ENCODE measurements at regions not wholly inside any gene's neighbourhood (a gene's known extent, or its start where the extent isn't known, plus 50 kb on each side); places are given as distances from the start of the nearest gene placed in this dataset.

GRCh38 chr10:76729841-76730487 is 907.6 kb downstream of the KCNMA1 start:
- TF ChIP-seq, protein P1, sequence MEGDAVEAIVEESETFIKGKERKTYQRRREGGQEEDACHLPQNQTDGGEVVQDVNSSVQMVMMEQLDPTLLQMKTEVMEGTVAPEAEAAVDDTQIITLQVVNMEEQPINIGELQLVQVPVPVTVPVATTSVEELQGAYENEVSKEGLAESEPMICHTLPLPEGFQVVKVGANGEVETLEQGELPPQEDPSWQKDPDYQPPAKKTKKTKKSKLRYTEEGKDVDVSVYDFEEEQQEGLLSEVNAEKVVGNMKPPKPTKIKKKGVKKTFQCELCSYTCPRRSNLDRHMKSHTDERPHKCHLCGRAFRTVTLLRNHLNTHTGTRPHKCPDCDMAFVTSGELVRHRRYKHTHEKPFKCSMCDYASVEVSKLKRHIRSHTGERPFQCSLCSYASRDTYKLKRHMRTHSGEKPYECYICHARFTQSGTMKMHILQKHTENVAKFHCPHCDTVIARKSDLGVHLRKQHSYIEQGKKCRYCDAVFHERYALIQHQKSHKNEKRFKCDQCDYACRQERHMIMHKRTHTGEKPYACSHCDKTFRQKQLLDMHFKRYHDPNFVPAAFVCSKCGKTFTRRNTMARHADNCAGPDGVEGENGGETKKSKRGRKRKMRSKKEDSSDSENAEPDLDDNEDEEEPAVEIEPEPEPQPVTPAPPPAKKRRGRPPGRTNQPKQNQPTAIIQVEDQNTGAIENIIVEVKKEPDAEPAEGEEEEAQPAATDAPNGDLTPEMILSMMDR (IDR thresholded peaks at IDR 0.05), result no peak
- TF ChIP-seq EP300 (IDR thresholded peaks at IDR 0.05), result no peak

Data from esophagus muscularis mucosa (tissue), 3 donors.